H1 (cell line): ENCODE measurements at regions not wholly inside any gene's neighbourhood (a gene's known extent, or its start where the extent isn't known, plus 50 kb on each side); places are given as distances from the start of the nearest gene placed in this dataset.

ENCODE experiments used
- ASH2L ChIP-seq: fragments of 200-600, 300-600 bp; sonication (generic); IDR thresholded peaks from one replicate; pipeline ENCODE4 v1.7.1; 2017; ENCODE audit warnings: low read length
- ATF2 ChIP-seq: IDR thresholded peaks from 2 replicates; pipeline ENCODE4 v1.6.1; 2012; ENCODE audit warnings: low read length, inconsistent platforms
- BCL11A ChIP-seq, 2 experiments: IDR thresholded peaks; one replicate each; pipeline ENCODE4 v1.6.1; 2011; ENCODE audit warnings: low read depth in 2 of 2, low read length in 2 of 2, mild to moderate bottlenecking in 2 of 2
- EP300 ChIP-seq, 2 experiments: IDR thresholded peaks; 1 replicate in 1 of 2; 2 replicates in 1 of 2; pipeline ENCODE4 v1.6.1; 2011 to 2012; ENCODE audit warnings: low read depth in 2 of 2, low read length in 2 of 2, mild to moderate bottlenecking in 2 of 2, borderline replicate concordance in 1 of 2, inconsistent platforms in 1 of 2, moderate library complexity in 1 of 2
- HDAC2 ChIP-seq, 2 experiments: fragments of 300-600 bp in 1 of 2; sonication (generic) in 1 of 2; IDR thresholded peaks; 2 replicates each; pipeline ENCODE4 v1.6.1; 2011 to 2012; ENCODE audit warnings: low read depth in 2 of 2, low read length in 2 of 2, mild to moderate bottlenecking in 2 of 2, moderate library complexity in 2 of 2, borderline replicate concordance in 1 of 2, inconsistent platforms in 1 of 2
- JUN ChIP-seq: IDR thresholded peaks from 2 replicates; pipeline ENCODE4 v1.6.1; 2011; ENCODE audit warnings: low read depth, mild to moderate bottlenecking, improper control_type of control experiment, low read length
- JUND ChIP-seq: IDR thresholded peaks from 2 replicates; pipeline ENCODE4 v1.6.1; 2011; ENCODE audit warnings: mild to moderate bottlenecking, improper control_type of control experiment, low read length
- MAX ChIP-seq: IDR thresholded peaks from 2 replicates; pipeline ENCODE4 v1.6.1; 2012; ENCODE audit warnings: inconsistent platforms
- SIRT6 ChIP-seq: IDR thresholded peaks from one replicate; pipeline ENCODE4 v1.7.1; 2012; ENCODE audit warnings: low read length, inconsistent platforms

GRCh38 chr4:83931659-83932438 lies 395.9 kb downstream of the GPAT3 start (continued):
- TF ChIP-seq EP300 (IDR thresholded peaks at IDR 0.05; ENCODE audit: borderline replicate concordance in 1 of 2, low read depth in 2 of 2, low read length in 2 of 2) = no peak
- TF ChIP-seq HDAC2 (IDR thresholded peaks at IDR 0.05; ENCODE audit: borderline replicate concordance in 1 of 2, low read depth in 2 of 2, low read length in 2 of 2) = no peak
- TF ChIP-seq ASH2L = no peak
- TF ChIP-seq BCL11A (IDR thresholded peaks at IDR 0.05; ENCODE audit: low read depth in 2 of 2, low read length in 2 of 2) = no peak
- TF ChIP-seq JUND = no peak
- no peak for TF ChIP-seq JUN
- TF ChIP-seq SIRT6 = no peak
- no peak for TF ChIP-seq MAX
- TF ChIP-seq ATF2 = no peak
